ENCODE measurements at regions not wholly inside any gene's neighbourhood (a gene's known extent, or its start where the extent isn't known, plus 50 kb on each side); places are given as distances from the start of the nearest gene placed in this dataset.

GRCh38 chr11:26930518-26931247 lies 63.2 kb upstream of the FIBIN start:
- in situ Hi-C loops (cut with MboI): no loop called here
- Histone ChIP-seq H3K27me3 (ENCODE audit: control insufficient read depth in 2 of 2, insufficient read depth in 2 of 2, low read length in 2 of 2) (no peaks in the 10 kb centered on the region), H3K79me2 (ENCODE audit: control insufficient read depth, insufficient read depth, low read length) (no peaks in the 10 kb centered on the region), H3K36me3 (ENCODE audit: control insufficient read depth, insufficient read depth, low read length) (no peaks in the 10 kb centered on the region), H3K4me2 (ENCODE audit: insufficient read depth, low read length) (no peak overlapping the region), H3K9me3 (replicated peaks; ENCODE audit: control insufficient read depth, insufficient read depth, low read depth, low read length) (no peaks in the 10 kb centered on the region), H3K9me1 (ENCODE audit: control insufficient read depth, insufficient read depth, low read length) (no peaks in the 10 kb centered on the region), H2AFZ (ENCODE audit: low read depth, low read length) (no peak overlapping the region), H3K9ac (ENCODE audit: insufficient read depth in 1 of 2, low read depth in 2 of 2, low read length in 2 of 2) (no peak overlapping the region), H3K4me3 (no peak overlapping the region), H3K27ac (ENCODE audit: extremely low read depth, low read depth, low read length) (no peak overlapping the region), H4K20me1 (replicated peaks; ENCODE audit: control insufficient read depth, insufficient read depth, low read length) (no peaks in the 10 kb centered on the region), H3K4me1 (replicated peaks in 1 of 2; ENCODE audit: control insufficient read depth in 2 of 2, insufficient read depth in 2 of 2, low read length in 2 of 2) (no peaks in the 10 kb centered on the region)
- no peak for ATAC-seq
- ChIA-PET CTCF (ENCODE audit: low intra/inter-chr PET ratio) (no interaction called here), POLR2A (no interaction called here)
- TF ChIP-seq ZSCAN32 (CRISPR knock-in tag; IDR thresholded peaks at IDR 0.05): no peak
- TF ChIP-seq HDAC3 (IDR thresholded peaks at IDR 0.05; ENCODE audit: borderline replicate concordance, partially characterized antibody): no peak
- no peak for TF ChIP-seq CCNT2 (IDR thresholded peaks at IDR 0.05; ENCODE audit: borderline replicate concordance, extremely low read depth, insufficient read length, low read depth, low read length)
- no peak for TF ChIP-seq SRF (CRISPR knock-in tag; IDR thresholded peaks at IDR 0.05)
- intact Hi-C loops (cut with micrococcal nuclease): no loop called here
- 0% methylated on average over 1 of the region's 1 CpG for WGBS (ENCODE audit: insufficient coverage, low coverage, missing lambda C conversion rate)
- no TSS peak for BruUV-seq (replicated peaks)
- no peak for FAIRE-seq
- no peak for DNase-seq (ENCODE audit: extremely low read depth in 1 of 4, low spot score in 3 of 4)

GRCh38 chr11:26931248-26931631 lies 62.7 kb upstream of the FIBIN start:
- H4K20me1 ChIP-seq (replicated peaks; ENCODE audit: control insufficient read depth, insufficient read depth, low read length): no peaks in the 10 kb centered on the region
- intact Hi-C loops (cut with micrococcal nuclease) (no loop called here), in situ Hi-C loops (cut with MboI) (no loop called here)
- H3K79me2 ChIP-seq (ENCODE audit: control insufficient read depth, insufficient read depth, low read length): no peaks in the 10 kb centered on the region
- no peaks in the 10 kb centered on the region for H3K36me3 ChIP-seq (ENCODE audit: control insufficient read depth, insufficient read depth, low read length)
- no peak overlapping the region for H3K4me3 ChIP-seq
- POLR2A ChIA-PET: no interaction called here
- FAIRE-seq (no peak), DNase-seq (ENCODE audit: extremely low read depth in 1 of 4, low spot score in 3 of 4) (no peak), ATAC-seq (no peak)
- no TSS peak for BruUV-seq (replicated peaks)
- no peak overlapping the region for H3K9ac ChIP-seq (ENCODE audit: insufficient read depth in 1 of 2, low read depth in 2 of 2, low read length in 2 of 2)
- H3K9me3 ChIP-seq (replicated peaks; ENCODE audit: control insufficient read depth, insufficient read depth, low read depth, low read length): no peaks in the 10 kb centered on the region
- no peaks in the 10 kb centered on the region for H3K27me3 ChIP-seq (ENCODE audit: control insufficient read depth in 2 of 2, insufficient read depth in 2 of 2, low read length in 2 of 2)
- no peaks in the 10 kb centered on the region for H3K4me1 ChIP-seq (replicated peaks in 1 of 2; ENCODE audit: control insufficient read depth in 2 of 2, insufficient read depth in 2 of 2, low read length in 2 of 2)
- no peak overlapping the region for H2AFZ ChIP-seq (ENCODE audit: low read depth, low read length)
- TF ChIP-seq HDAC6 (IDR thresholded peaks at IDR 0.05; ENCODE audit: low read depth, low read length) (no peak), ZBTB26 (CRISPR knock-in tag; IDR thresholded peaks at IDR 0.05) (no peak), ZFP36 (IDR thresholded peaks at IDR 0.05; ENCODE audit: low read depth, low read length, partially characterized antibody) (no peak), NFIC (IDR thresholded peaks at IDR 0.05) (peak; percentile 75), MED1 (CRISPR knock-in tag; IDR thresholded peaks at IDR 0.05; ENCODE audit: borderline replicate concordance) (no peak), NFIX (CRISPR knock-in tag; IDR thresholded peaks at IDR 0.05; ENCODE audit: low read depth) (peak; percentile 26; the same call in 1 of the 2 replicates), TBP (optimal IDR thresholded peaks at IDR 0.05; ENCODE audit: low read depth, low read length) (no peak), POLR3A (IDR thresholded peaks at IDR 0.05; ENCODE audit: borderline replicate concordance, extremely low read depth, insufficient read depth, insufficient read length) (no peak)
- CTCF ChIA-PET (ENCODE audit: low intra/inter-chr PET ratio): no interaction called here
- WGBS (ENCODE audit: insufficient coverage, low coverage, missing lambda C conversion rate): 0% methylated on average over 1 of the region's 1 CpG
- no peaks in the 10 kb centered on the region for H3K9me1 ChIP-seq (ENCODE audit: control insufficient read depth, insufficient read depth, low read length)
- no peak overlapping the region for H3K4me2 ChIP-seq (ENCODE audit: insufficient read depth, low read length)
- no peak overlapping the region for H3K27ac ChIP-seq (ENCODE audit: extremely low read depth, low read depth, low read length)

All from K562 (cell line).